Tibial artery (tissue), 4 donors: ENCODE measurements at regions not wholly inside any gene's neighbourhood (a gene's known extent, or its start where the extent isn't known, plus 50 kb on each side); places are given as distances from the start of the nearest gene placed in this dataset.

Experiments
- DNase-seq, 2 donors: peaks; one replicate each; pipeline ENCODE4 v3.0.0-alpha.2; 2019
- H3K27ac ChIP-seq, 2 donors: fragments of 200-600 bp; sonication (generic) in 1 of 2; 1 replicate in 1 of 2; 2 replicates in 1 of 2; pipeline ENCODE4 v1.5.1; 2018 to 2019; ENCODE audit warnings: mild to moderate bottlenecking in 1 of 2
- H3K27me3 ChIP-seq, 2 donors: fragments of 200-600 bp; sonication (generic) in 1 of 2; one replicate each; pipeline versions ENCODE4 v1.5.1 to v1.6.0; 2016 to 2019
- H3K36me3 ChIP-seq, 3 donors: fragments of 200-600 bp; sonication (generic) in 2 of 3; one replicate each; pipeline ENCODE4 v1.5.1; 2016 to 2019; ENCODE audit warnings: mild to moderate bottlenecking in 2 of 3
- H3K4me1 ChIP-seq, 4 donors: fragments of 200-600 bp; sonication (generic) in 2 of 4; 1 replicate in 3 of 4; 2 replicates in 1 of 4; pipeline ENCODE4 v1.5.1; 2016 to 2019
- H3K4me3 ChIP-seq, 2 donors: fragments of 200-600 bp; sonication (generic) in 1 of 2; 1 replicate in 1 of 2; 2 replicates in 1 of 2; pipeline ENCODE4 v1.5.1; 2018 to 2019; ENCODE audit warnings: mild to moderate bottlenecking in 2 of 2
- H3K9me3 ChIP-seq, 3 donors: fragments of 200-600 bp; sonication (generic) in 1 of 3; one replicate each; pipeline ENCODE4 v1.5.1; 2016 to 2019
- intact Hi-C: fragments of 100-400 bp; cut with DNase I; formaldehyde crosslinking; loops from one replicate; pipeline ENCODE4 v1.15.0; 2023; ENCODE audit warnings: low total_unique reads
- TF ChIP-seq, protein P1 (sequence below), 2 experiments: fragments of 200-600 bp in 1 of 2; fragments of 450-650 bp in 1 of 2; IDR thresholded peaks; one replicate each; pipeline ENCODE4 v1.5.1; 2017 to 2019; ENCODE audit warnings: antibody characterized with exemption in 2 of 2, mild to moderate bottlenecking in 1 of 2, moderate library complexity in 1 of 2

DNA sequence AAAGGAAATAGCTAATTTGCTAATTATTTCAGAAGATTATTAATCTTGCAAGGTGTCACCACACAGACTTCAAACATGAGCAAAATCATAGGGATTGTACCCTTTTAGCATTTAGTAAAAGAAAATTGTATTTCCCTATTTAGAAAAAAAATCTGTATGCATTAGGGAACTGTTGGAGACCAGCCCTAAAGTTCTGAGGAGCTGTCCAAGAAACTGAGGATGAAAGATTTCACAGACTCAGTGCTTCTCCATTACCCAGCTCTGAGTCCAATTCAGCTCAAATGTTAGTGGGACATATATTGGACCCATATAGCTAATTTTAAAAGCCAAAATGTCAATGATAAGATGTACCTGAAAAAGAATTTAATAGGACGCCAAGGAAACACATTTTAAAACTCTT, 271.7 kb downstream of the SNX10 start:
- no peaks in the 10 kb centered on the region for H3K36me3 ChIP-seq
- no peaks in the 10 kb centered on the region for H3K9me3 ChIP-seq
- peaks cover 0 to 2% of the 10 kb centered on the region in 2 donors for H3K27me3 ChIP-seq
- no peak for DNase-seq
- H3K4me1 ChIP-seq: no peaks in the 10 kb centered on the region
- H3K4me3 ChIP-seq: no peak overlapping the region
- no peak overlapping the region for H3K27ac ChIP-seq
- TF ChIP-seq, protein P1, sequence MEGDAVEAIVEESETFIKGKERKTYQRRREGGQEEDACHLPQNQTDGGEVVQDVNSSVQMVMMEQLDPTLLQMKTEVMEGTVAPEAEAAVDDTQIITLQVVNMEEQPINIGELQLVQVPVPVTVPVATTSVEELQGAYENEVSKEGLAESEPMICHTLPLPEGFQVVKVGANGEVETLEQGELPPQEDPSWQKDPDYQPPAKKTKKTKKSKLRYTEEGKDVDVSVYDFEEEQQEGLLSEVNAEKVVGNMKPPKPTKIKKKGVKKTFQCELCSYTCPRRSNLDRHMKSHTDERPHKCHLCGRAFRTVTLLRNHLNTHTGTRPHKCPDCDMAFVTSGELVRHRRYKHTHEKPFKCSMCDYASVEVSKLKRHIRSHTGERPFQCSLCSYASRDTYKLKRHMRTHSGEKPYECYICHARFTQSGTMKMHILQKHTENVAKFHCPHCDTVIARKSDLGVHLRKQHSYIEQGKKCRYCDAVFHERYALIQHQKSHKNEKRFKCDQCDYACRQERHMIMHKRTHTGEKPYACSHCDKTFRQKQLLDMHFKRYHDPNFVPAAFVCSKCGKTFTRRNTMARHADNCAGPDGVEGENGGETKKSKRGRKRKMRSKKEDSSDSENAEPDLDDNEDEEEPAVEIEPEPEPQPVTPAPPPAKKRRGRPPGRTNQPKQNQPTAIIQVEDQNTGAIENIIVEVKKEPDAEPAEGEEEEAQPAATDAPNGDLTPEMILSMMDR (IDR thresholded peaks at IDR 0.05): no peak
- intact Hi-C loops: no loop called here

DNA sequence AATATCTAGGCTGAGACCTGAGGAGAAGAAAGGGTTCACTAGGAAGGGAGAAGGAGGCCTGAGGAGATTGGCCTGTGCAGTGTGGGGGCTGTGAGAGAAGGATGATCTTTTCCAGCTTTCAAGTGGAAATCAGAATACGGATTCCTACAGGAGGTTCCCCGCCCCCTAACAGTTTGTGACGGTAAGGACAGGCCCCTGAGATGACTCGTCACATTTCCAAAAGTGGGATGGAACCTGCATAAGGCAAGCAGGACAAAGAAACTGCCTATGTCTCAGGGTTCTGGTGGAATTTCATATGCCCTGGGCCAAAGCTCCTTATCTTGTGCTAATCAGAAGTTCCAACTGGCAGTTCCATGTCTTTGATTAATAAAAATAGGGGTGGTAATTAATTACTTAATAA, 275.6 kb downstream of the SNX10 start:
- intact Hi-C loops: no loop called here

DNA sequence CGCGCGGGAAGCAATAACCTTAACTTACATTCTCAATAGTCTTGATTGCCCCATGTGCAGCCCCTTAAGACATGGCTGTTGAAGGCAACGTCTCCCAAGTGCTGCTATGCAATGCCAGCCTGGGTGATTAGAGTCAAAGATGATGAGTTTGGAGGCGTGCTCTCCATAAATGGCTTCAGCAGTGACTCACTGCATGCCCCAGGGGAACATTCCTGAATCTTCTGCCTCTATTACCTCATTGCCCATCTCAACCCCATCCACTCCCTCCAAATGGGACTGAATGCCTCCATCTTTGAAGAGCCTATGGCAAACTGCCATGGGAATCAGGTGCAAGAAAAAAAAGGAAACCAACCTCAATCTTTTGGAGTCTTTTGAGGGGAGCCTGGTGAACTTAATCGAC, 282.8 kb downstream of the SNX10 start:
- H3K36me3 ChIP-seq: no peaks in the 10 kb centered on the region
- no peak overlapping the region for H3K4me3 ChIP-seq
- peaks cover 0 to 6% of the 10 kb centered on the region in 2 donors for H3K27me3 ChIP-seq
- DNase-seq: no peak
- intact Hi-C loops: no loop called here
- no peak overlapping the region for H3K27ac ChIP-seq
- H3K9me3 ChIP-seq: no peaks in the 10 kb centered on the region
- TF ChIP-seq, protein P1 (IDR thresholded peaks at IDR 0.05): no peak
- no peaks in the 10 kb centered on the region for H3K4me1 ChIP-seq

More for the DNA sequence above, 275.6 kb downstream of the SNX10 start:
- TF ChIP-seq, protein P1 (IDR thresholded peaks at IDR 0.05): no peak
- H3K27ac ChIP-seq: no peak overlapping the region
- no peaks in the 10 kb centered on the region for H3K27me3 ChIP-seq
- DNase-seq: no peak
- no peaks in the 10 kb centered on the region for H3K4me1 ChIP-seq
- no peak overlapping the region for H3K4me3 ChIP-seq
- no peaks in the 10 kb centered on the region for H3K36me3 ChIP-seq
- no peaks in the 10 kb centered on the region for H3K9me3 ChIP-seq

DNA sequence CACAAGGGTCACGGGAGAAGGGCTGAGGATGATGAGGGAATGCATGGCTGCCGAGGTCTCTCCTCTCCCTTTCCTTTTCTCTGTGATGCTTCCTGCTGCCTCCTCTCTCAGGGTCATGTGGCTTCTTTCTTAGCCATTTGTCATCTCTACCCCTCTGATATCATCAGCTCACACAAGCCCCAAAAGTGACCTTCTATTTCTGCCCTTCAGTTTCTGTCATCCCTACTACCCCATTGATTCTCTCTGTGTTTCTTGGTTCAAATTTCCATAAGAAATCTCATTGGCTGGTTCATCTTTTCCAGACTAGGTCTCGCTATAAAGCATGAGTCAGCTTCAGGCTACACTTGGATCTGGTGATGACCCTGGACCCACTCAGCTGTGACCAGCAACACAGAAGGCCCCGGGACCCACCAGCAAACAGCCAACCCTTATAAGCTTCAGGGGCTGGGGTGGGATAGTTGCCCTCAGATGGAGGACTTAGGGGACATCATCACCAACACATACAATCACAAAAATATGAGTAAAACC, 284.3 kb downstream of the SKAP2 start:
- no peaks in the 10 kb centered on the region for H3K36me3 ChIP-seq
- intact Hi-C loops: no loop called here
- no peak for DNase-seq
- no peaks in the 10 kb centered on the region for H3K9me3 ChIP-seq
- H3K4me3 ChIP-seq: no peak overlapping the region
- no peaks in the 10 kb centered on the region for H3K4me1 ChIP-seq
- H3K27me3 ChIP-seq: peaks cover 0 to 3% of the 10 kb centered on the region in 2 donors
- TF ChIP-seq, protein P1 (IDR thresholded peaks at IDR 0.05): no peak
- no peak overlapping the region for H3K27ac ChIP-seq

DNA sequence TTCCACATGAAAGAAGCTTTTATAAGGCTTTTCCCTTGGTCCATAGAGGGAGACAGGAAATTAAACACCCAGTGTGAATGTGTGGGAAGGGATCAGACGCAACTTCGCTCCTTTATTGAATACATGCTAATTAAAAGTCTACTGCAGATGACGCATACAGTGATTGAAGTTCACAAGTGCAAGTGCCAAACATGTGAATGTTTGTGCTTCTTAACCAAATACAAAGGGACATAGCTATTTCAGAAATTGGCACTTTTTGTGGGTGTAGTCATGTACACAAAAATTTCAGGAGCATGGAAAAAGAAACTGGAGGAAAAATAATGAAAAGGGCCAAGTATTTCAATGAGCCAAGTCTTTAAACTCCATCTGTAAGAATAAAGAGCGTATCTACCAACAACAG, 283.7 kb downstream of the SKAP2 start:
- no peak overlapping the region for H3K4me3 ChIP-seq
- TF ChIP-seq, protein P1 (IDR thresholded peaks at IDR 0.05): no peak
- no peak overlapping the region for H3K27ac ChIP-seq
- H3K36me3 ChIP-seq: no peaks in the 10 kb centered on the region
- no peaks in the 10 kb centered on the region for H3K9me3 ChIP-seq
- intact Hi-C loops: no loop called here
- no peak for DNase-seq
- no peaks in the 10 kb centered on the region for H3K4me1 ChIP-seq
- peaks cover 0 to 3% of the 10 kb centered on the region in 2 donors for H3K27me3 ChIP-seq
